ENCODE measurements at regions not wholly inside any gene's neighbourhood (a gene's known extent, or its start where the extent isn't known, plus 50 kb on each side); places are given as distances from the start of the nearest gene placed in this dataset.

- 63 to 84% (median 69%) methylated on average over 3 of the region's 3 CpGs for WGBS, 4 donors
- TF ChIP-seq CTCF (IDR thresholded peaks at IDR 0.05) (no peak), POLR2A (IDR thresholded peaks at IDR 0.05) (no peak)
- no peaks in the 10 kb centered on the region for H3K4me1 ChIP-seq (replicated peaks in 1 of 2)
- DNase-seq, result no peak
- no peaks in the 10 kb centered on the region for H3K9me3 ChIP-seq (replicated peaks in 1 of 3)
- no peak overlapping the region for H3K27ac ChIP-seq
- no peaks in the 10 kb centered on the region for H3K36me3 ChIP-seq (replicated peaks in 1 of 2)
- intact Hi-C loops (cut with DNase I), result no loop called here
- H3K4me3 ChIP-seq, result no peak overlapping the region
- H3K27me3 ChIP-seq, result peaks cover 4% of the 10 kb centered on the region
Measured at GRCh38 chr5:6915574-6915973, 202.3 kb downstream of the TENT4A start.

- no peak overlapping the region for H3K27ac ChIP-seq
- peaks cover 4% of the 10 kb centered on the region for H3K27me3 ChIP-seq
- H3K4me1 ChIP-seq (replicated peaks in 1 of 2), result no peaks in the 10 kb centered on the region
- TF ChIP-seq CTCF (IDR thresholded peaks at IDR 0.05) (no peak), POLR2A (IDR thresholded peaks at IDR 0.05) (no peak)
- intact Hi-C loops (cut with DNase I), result no loop called here
- H3K9me3 ChIP-seq (replicated peaks in 1 of 3), result no peaks in the 10 kb centered on the region
- 85 to 92% (median 88%) methylated on average over 5 of the region's 5 CpGs for WGBS, 4 donors
- H3K4me3 ChIP-seq, result no peak overlapping the region
- H3K36me3 ChIP-seq (replicated peaks in 1 of 2), result no peaks in the 10 kb centered on the region
- no peak for DNase-seq
Measured at GRCh38 chr5:6918255-6918654, 205.0 kb downstream of the TENT4A start.

GRCh38 chr5:6920628-6921256 lies 207.5 kb downstream of the TENT4A start:
- no peaks in the 10 kb centered on the region for H3K27me3 ChIP-seq
- no peaks in the 10 kb centered on the region for H3K4me1 ChIP-seq (replicated peaks in 1 of 2)
- no peak overlapping the region for H3K4me3 ChIP-seq
- intact Hi-C loops (cut with DNase I), result no loop called here
- H3K27ac ChIP-seq, result no peak overlapping the region
- no peak for DNase-seq
- WGBS, 4 donors, result 72 to 77% (median 76%) methylated on average over 6 of the region's 6 CpGs
- no peaks in the 10 kb centered on the region for H3K36me3 ChIP-seq (replicated peaks in 1 of 2)
- H3K9me3 ChIP-seq (replicated peaks in 1 of 3), result no peaks in the 10 kb centered on the region
- TF ChIP-seq CTCF (IDR thresholded peaks at IDR 0.05), result no peak
- TF ChIP-seq POLR2A (IDR thresholded peaks at IDR 0.05), result no peak

- H3K4me1 ChIP-seq (replicated peaks in 1 of 2), result no peaks in the 10 kb centered on the region
- TF ChIP-seq POLR2A (IDR thresholded peaks at IDR 0.05), result no peak
- no peak for TF ChIP-seq CTCF (IDR thresholded peaks at IDR 0.05)
- intact Hi-C loops (cut with DNase I), result no loop called here
- no peaks in the 10 kb centered on the region for H3K27me3 ChIP-seq
- DNase-seq, result no peak
- no peak overlapping the region for H3K4me3 ChIP-seq
- H3K36me3 ChIP-seq (replicated peaks in 1 of 2), result no peaks in the 10 kb centered on the region
- 71 to 80% (median 74%) methylated on average over 1 of the region's 1 CpG for WGBS, 4 donors
- H3K27ac ChIP-seq, result no peak overlapping the region
- no peaks in the 10 kb centered on the region for H3K9me3 ChIP-seq (replicated peaks in 1 of 3)
Measured at GRCh38 chr5:6926491-6927038, 213.3 kb downstream of the TENT4A start.
